HG03175 (cell line): ENCODE measurements at regions not wholly inside any gene's neighbourhood (a gene's known extent, or its start where the extent isn't known, plus 50 kb on each side); places are given as distances from the start of the nearest gene placed in this dataset.
A peak's percentile ranks its signal among the peaks of the same experiment; 100 is the strongest.

Source experiments
- ATAC-seq: cut with Tn5 transposase; IDR thresholded peaks from one replicate; pipeline ENCODE4 v1.9.1; 2021; ENCODE audit warnings: mild to moderate bottlenecking, moderate library complexity; ENCODE audit not compliant: unreplicated experiment

DNA sequence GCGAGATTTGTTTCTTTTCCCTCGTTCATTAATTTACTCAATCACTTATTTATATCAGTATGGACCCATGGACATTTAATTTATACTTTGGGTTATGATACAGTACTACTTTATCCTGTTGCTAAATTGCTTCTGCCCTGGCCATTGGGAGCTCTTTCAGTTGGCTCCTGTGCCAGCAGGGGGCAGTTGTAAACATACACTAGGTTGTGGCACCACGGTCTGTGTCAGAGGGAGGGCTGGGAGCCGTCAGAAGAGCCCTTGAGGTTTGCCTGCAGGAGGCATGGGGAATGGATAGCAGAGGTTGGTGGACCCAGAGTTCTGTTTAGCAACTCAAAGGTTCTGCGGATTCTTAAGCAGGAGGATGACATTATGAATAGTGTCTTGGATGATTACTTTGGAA lies 94.3 kb downstream of the ERCC5 start:
- no peak for ATAC-seq

- peak; percentile 65 for ATAC-seq
Measured at GRCh38 chr13:102935896-102936321, 90.1 kb downstream of the ERCC5 start.

- ATAC-seq: no peak
Measured at GRCh38 chr13:102933523-102933922, 87.7 kb downstream of the ERCC5 start.

DNA sequence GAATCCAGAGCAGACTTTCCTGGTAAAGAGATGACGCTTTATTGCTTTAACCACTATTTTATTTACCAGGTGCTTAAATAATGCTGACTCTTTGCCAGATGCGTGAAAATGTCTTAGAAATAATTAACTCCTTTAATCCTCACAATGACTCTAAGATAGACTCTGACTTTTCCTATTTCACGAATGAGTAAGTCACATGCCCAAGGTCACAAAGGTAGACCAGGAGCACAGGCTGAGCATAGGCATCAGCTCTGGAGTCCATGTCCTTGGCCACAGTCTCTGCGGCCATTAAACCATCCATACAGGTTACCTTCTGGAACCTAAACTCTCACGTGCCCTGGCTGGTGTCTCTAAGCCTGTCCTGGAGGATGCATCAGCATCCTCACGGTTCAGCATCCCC lies 87.3 kb downstream of the ERCC5 start:
- no peak for ATAC-seq

DNA sequence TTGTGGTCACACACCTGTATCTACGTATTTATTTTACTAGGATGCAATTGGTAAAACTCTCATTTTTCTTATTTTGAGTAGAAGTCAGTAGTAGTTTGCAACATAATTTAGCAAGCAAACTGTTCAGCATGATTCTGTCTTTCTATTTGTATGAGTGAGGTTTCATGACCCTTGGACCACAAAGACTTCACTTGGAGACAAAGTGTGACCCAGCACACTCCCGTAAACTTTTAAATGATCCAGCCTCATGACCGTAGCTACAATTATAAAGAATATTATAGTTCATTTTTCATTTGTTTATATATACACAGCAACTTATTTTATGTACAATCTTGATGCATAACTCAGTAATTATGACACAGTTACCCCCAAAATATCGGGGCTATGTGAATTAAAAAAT lies 86.5 kb downstream of the ERCC5 start:
- no peak for ATAC-seq

- no peak for ATAC-seq
Measured at GRCh38 chr13:102930566-102930965, 84.7 kb downstream of the ERCC5 start.

DNA sequence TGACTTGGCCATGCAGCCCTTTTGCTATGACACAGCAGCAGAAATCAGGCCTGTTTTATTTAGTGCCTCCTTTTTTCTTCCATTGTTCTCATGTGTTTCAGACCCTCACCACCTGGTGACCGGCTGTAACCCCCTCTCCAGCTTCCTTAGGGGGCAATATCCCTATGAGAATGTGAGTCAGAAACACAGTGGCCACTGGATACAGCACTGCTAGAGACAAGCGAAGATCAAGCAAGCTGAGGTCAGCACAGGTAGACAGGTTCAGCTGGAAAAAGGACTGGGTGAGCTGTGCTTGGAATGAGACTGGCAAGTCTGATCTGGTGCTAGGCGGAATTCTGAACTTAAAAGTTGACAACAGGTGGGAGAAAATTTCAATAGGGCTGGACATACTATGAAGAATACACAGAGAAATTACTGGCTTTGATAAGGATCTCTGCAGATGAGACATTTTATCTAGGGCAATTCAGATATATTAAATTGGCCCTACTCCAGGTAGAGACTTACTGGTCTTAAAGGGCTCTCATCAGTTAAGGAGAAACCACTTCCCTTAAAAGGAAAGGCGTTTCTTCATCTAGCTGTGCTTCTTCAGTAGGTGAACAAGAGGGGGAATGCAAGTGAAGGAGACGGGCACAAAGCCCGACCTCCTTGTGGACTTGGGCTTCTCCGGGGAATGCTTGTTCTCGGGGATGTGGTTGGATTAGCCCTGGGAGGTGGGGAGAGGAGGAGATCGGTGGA lies 83.3 kb downstream of the ERCC5 start:
- no peak for ATAC-seq
